SKM-1 (cell line): ENCODE measurements at regions not wholly inside any gene's neighbourhood (a gene's known extent, or its start where the extent isn't known, plus 50 kb on each side); places are given as distances from the start of the nearest gene placed in this dataset.
"Not testable (repeated sequence)": the region's sequence is repeated elsewhere in the genome, so short reads cannot be mapped to it uniquely, and the experiment has no call there.

Experiments
- DNase-seq: peaks from one replicate; lab custom pipeline; 2025; ENCODE audit not compliant: unreplicated experiment; lab: John Stamatoyannopoulos, UW

DNA sequence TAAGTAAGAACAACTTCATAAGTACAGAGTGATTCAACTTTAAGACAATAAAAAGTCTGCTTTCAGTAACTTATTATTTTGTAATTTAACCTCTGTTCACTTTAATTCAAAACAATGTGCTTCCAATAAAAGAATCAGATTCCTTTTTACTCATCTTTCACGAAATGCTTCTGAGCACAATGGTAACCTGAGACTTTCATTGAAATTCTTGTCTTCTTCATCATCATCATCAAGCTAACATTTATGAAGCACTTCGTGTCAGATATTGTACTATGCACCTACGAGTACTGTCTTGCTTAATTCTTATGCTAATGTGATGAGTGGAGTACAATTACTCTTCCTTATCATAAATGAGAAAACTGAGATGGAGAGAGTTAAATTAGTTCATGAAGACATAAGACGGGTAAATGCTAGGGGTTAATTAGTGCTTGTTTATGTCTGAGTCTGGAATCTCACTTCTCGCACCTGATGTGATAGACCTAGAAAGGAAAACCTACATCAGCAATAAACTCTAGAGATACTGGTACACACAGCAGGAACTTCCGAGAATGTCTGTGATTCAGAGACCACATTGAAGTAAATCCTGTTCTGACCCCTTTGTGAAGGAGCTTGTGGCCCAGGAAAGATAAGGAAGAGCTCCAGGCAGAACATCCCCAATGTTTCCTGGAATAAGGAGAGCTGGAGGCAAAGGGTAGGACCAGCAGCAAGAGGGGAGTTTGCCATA, 227.6 kb upstream of the ETAA1 start:
- DNase-seq, result no peak

DNA sequence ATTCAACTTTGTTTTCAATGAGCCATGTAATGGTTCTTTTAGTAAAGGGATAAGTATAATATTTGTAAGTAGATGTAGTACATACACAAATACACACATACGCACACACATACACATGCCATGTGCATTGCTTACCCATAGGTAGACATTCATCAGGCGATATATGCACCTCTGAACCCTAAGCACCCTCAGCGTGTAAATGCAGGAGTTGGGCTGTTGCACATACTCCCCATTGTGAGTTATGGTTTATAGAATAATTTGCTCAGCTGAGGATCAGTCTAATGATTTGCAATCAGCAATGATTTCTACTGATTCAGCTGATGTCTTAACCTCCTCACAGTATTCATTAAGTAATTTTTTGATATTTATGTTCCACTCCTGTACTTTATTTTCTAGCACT, 217.6 kb upstream of the ETAA1 start:
- no peak for DNase-seq

DNA sequence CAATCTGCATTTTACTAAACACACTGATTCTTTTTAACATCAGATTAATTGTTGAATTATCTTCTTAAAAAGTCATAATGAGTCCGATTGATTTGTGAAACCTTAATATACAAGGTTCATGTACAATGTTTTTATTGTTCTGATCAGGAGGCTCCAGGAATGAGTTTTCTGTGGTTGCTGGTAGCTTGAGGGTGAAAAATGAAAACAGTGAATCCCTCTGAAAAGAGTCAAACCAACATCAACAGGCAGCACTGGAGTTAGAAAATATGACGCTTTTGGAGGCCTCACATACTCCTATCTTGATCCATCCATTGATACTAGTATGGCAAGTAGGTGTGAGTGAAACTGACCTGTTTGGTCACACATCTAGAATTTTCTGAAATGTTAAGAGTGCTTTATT, 216.3 kb upstream of the ETAA1 start:
- no peak for DNase-seq

DNA sequence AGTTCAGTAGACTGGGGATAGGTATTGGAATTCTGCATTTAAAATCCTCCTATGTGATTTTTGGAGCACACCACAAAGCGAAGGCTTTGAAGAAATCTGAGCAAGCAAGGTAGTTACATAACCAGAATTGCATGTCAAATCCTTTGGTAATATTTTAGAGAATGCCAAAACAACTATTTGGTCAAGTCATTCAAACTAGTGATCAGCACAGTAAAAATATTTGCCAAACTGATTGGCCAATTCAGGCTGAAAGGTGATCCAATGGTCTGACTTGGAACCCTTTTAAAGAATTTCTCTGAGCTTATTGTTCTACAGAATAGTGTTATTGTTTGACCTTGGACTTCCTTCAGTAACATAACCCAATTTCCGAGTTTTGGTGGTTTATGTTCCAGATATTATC, 214.2 kb upstream of the ETAA1 start:
- DNase-seq, result no peak

DNA sequence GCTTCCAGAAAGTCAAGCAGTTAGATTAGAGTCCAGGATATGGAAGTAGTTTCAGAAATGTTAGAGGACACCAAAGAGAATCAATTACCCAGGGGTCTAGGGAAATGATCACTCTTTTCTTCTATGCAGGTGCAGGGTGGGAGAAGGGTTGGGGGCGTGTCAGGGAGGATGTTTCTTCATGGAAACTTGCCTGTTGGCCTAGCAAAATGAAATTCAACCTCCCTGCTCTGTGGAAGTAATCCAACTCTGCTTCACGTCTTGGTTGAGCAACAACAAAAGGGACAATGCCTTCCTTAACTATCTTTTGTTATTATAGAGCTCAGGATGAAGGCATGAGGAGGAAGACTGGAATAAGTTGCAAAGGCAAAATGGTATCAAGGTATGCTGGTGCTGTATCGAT, 210.8 kb upstream of the ETAA1 start:
- no peak for DNase-seq

DNA sequence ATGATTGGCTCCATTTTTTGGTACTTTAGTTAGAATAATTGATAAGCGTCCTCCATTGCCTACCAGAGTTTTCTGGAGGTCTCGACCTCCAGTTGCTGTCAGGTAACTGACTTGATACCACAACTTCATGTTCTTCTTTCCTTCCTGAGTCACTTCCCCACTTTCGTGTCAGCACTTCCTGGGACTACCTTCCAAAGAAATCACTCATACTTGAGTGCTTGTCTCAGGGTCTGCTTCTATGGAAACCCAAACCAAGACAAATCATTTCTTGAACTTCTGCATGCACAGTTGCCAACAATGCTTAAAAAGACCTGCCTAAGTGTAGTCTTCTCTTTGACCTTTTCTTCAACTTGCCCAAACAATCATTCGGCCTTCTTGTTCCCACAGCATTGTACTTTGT, 210.3 kb upstream of the ETAA1 start:
- no peak for DNase-seq

DNA sequence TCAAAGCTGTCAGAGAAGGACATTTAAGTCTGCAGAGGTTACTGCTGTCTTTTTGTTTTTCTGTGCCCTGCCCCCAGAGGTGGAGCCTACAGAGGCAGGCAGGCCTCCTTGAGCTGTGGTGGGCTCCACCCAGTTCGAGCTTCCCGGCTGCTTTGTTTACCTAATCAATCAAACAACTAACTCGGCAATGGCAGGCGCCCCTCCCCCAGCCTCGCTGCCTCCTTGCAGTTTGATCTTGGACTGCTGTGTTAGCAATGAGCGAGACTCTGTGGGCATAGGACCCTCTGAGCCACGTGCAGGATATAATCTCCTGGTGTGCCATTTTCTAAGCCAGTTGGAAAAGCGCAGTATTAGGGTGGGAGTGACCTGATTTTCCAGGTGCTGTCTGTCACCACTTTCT, 201.8 kb upstream of the ETAA1 start:
- DNase-seq, result not testable (repeated sequence)

DNA sequence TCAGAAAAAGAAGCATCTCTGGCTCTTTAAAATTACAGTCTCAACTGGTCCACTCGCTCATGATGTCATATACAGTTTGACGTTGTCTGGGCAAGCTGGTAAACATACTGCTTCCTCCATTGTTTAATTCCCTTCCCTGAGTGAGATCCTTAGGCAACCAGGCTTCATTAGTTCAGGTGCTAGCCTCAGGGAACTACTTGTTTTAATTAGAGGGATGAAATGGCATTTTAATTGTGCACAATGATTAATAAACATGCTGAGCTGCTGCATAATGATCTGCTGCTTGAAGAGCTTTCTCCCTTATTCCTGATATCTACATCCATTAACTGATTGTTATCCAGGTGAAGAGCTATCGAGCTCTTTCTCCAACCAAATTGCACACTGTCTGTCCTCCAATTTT, 195.6 kb upstream of the ETAA1 start:
- DNase-seq, result no peak

DNA sequence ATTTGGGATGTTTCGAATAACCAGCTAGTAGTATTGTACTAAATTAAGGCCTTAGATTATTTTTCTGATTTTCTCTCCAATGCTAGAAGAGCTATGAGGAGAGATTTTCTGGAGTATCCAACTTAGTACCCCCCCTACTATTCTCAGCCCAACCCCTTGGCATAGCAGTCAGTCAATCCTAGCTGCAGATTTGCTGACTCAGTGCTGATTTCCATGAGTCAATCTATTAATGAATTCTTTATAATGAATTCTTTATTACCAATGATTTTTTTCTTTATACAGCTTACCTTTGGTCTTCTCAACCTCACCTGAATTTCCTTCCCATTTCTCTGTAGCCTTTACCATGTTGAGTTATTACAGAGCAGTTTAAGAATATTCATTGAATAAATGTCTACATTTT, 192.8 kb upstream of the ETAA1 start:
- DNase-seq, result no peak

DNA sequence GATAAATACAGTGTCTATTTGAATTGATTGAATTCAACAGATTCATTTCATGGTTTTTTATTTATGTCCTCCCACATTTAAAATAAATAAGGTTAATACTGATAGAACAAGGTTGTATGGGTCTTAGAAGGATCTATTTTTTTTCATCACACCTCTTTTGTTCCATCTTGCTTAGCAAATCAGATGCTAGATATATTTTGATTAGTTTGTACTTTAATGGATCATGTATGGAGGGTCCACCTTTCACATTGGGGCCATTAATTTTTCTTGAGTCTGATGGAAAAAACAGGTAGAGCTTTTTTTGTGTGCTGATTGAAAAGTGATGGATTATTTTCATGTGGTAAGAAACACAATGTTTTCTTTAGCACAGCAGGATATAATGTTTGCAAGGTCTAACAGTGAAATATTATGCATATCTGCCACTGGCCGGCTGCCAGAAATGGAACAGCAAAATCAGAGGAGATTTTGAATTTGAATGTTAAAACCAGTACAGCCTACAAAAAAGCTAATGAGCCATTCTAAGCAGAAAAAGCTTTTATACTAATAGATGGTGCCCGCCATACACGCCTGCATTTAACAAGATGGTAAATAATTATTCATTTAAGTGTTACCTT, 188.1 kb upstream of the ETAA1 start:
- no peak for DNase-seq

DNA sequence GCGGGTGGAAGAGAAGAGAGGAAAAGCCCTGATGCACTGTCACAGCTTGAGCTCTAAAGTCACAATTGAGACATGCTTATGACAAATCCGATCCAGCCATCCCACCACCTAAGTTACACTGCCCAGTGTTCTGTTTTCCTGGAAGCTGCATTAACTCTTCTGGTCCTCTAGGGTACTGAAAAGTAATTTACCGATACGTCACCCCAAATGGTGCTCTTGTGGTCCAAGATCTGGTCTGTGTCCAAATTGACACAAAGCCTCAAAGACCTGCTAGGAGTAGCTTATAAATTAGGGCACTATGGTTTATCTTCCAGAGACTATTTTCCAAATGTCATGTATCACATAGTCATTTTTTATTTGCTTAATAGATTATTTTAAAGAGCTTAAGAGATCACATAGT, 186.7 kb upstream of the ETAA1 start:
- DNase-seq, result no peak

DNA sequence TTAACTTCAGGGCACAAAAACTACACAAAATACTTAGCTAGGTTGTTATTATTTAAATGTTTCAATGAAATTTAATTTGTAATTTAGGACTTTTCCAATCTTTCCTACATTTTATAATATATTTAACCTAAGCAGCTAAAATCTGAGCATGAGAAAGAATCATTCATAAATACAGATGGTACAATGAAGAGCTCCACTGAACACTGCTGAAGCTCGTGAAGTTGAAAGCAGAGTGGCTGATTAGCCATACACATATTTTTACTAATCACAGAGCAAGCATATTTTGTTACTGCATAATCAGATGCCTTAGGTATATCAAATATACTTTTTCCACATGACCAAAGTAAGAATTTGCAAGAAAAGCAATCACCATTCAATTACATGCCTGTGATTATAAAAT, 184.9 kb upstream of the ETAA1 start:
- no peak for DNase-seq

DNA sequence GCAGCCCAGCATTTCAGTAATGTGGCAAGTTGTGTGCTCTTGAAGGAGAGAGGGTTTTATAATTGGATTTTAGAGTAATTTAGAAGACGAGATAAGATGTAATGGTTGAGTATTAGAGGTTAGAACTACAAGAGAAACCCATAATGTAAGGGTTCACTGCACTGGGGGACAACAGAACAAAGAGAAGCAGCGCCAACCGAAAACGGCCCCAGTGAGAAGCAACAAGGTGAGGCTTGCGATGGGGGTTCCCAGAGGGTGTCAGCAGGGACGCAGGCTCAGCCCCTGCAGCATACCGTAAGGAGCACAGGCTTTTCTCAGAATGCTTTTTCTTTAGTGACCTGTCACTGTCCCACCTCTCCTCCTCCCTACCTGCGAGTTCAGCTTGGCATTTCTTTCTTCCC, 183.9 kb upstream of the ETAA1 start:
- no peak for DNase-seq

DNA sequence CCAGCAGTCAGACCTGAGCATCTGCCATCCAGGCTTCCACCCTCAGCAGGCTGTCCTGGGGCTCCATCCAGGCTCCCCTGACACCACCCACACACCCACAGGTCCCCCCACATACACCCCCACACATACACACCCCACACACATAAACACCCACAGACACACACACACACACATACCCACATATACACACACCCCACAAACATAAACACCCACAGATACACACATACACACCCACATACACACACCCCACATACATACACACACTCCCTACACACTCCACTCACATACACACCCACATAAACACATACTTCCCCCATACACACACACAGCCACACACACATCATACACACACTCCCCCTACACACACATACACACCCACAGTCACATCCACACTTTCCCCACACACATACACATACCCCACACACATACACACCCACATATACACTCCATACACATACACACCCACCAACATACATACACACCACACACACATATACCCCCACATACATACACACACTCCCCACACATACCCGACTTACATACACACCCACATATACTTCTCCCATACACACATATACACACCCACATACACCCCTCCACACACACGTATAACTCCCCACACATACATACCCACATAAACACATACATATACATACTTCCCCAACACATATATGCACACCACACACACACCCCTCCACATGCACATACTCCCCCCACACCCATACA, 183.3 kb upstream of the ETAA1 start:
- no peak for DNase-seq

DNA sequence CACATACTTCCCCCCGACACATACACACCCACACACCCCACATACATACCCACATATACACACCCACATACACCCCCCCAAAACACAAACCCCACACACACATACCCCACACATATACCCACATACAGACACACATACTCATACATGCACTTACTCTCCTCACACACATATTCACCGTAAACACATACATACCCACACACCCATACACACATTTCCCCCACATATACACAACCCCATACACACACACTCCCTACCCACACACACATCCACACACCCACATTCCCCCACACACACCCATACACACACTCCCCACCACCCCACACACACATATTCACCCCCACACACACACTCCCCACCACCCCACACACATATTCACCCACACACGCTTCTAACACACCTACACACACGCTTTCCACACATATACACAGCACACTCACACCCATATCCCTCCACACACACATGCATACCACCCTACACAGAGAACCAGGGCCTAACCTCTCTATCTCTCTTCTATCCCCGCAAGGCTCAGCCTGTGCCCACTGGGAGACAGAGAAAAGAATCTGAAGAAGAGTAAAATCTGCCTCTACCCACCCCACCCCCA, 182.4 kb upstream of the ETAA1 start:
- DNase-seq, result no peak

DNA sequence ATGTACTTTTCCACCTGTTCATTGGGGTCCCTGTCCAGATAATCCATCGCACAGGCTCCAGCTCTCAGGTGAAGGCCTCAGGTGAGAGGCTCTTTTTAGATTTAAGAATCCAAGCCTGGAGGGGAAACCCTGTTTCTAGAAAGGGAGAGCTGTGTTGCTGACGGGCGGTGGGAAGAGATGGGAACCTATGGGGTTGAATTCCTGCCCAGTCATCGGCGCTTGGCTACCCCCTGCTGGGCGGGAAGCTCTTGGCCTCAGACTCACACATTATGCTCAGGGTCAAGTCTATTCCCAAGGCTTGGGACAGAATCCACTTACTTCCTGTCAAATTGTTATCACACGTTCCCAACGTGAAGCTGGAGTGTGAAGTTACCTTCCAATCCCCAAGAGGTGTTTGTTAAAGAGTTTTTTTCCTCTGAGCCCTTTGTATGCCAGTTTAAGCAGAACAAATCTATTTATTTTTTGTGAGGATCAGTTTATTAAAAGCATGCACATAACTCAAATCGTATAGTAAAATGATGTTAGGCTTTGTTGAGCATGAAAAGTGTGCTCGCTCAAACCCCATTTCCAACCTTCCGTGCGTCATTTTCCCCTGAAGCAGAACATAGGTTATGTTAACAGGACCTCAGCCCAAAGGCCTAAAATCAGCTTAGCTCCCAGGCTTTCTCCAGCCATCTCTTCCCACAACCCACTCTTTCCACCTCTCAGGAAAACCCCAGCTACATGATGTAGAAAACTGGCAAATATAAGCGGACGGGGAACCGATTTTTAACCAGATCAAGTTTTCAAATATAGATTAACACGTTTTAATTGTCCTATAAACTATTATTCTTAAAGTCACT, 181.7 kb upstream of the ETAA1 start:
- no peak for DNase-seq

DNA sequence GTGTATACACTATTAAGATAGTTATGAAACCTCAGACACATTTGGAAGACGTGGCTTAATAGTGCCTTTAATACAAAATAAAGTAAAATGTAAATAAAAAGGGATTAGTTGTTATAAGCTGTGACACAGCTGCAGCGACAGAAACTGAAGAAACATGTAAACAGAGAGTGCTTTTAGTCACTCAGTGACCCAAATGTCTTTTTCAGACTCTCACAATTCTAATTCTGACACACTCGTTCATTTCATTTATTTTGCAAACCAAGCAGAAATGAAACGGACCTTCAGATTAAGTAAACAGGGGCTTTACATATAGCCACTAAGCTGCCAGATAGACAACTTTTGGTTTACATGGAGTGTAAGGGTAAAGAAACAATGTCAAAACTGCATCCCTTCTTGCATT, 181.0 kb upstream of the ETAA1 start:
- DNase-seq, result no peak

DNA sequence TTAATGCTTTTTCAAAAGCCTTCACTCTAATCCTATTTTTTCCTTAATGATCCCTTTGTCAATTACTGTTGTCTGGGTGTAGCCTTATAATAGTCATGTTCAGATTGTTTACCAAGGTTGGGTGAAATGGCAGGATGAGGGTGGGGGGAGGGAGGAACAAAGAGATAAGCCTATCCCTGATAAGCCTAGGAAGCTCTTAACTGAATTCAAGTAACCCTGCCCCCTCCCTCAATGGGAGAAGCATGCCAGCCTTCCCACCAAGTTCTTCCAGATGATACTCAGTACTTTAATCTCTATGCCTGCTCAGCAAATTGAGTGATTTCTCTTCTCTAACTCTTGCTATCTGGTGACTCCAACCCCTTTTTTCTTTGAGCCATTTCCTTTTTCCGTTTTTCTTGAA, 180.3 kb upstream of the ETAA1 start:
- DNase-seq, result no peak

DNA sequence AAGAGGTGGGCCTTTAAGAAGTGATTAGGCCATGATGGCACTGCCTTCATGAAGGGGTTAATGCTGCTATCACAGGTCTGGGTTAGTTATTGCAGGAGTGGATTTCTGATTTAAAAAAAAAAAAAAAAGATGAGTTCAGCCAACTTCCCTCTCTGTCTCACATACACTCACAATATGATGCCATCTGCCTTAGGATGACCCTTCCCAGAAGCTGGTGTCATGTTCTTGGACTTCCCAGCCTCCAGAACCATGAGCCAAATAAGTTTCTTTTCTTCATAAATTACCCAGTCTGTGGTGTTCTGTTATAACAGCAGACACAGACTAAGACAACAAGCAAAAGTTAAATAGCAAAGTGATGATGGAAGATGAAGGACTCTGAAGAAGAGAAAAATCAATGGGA, 179.7 kb upstream of the ETAA1 start:
- DNase-seq, result no peak

DNA sequence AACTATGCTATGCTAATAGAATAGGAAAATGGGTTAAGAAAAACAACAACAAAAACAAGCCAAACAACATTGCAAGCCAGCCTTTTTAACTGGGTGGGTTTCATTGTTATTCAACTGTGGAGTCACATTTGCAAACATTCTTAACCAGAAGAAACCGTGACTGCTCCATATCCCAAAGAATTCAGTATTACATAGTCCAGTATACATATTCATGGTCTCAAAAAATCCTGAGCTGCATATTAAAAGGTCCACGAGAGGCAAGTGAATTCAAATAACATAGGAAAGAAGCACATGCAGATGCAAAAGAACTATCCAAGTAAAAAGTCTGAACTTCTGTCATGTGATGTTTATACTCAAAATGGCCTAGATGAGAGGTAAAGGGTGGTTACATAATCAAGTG, 179.1 kb upstream of the ETAA1 start:
- DNase-seq, result no peak

DNA sequence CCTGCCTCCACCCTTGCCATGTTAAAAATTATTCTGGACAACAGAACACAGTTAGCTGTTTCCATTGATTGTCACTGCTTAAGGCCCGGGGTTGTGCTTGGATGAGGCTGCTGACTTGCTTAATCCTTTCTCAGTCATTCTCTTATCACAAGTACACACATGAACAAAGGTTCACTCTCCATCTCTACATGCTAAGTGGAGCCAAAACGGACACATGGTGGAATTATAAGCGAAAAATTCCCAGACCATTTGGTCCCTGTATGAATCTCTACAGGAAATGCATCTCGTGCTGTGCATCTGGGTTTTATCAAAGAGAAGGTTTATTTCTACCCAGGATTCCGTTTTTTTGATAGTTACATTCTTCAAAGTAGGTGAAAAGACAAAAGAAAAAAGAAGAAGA, 177.5 kb upstream of the ETAA1 start:
- DNase-seq, result no peak
